GDM1 (cell line): ENCODE measurements at regions not wholly inside any gene's neighbourhood (a gene's known extent, or its start where the extent isn't known, plus 50 kb on each side); places are given as distances from the start of the nearest gene placed in this dataset.

Experiments
- DNase-seq: peaks from one replicate; lab custom pipeline; 2025; lab: John Stamatoyannopoulos, UW

DNA sequence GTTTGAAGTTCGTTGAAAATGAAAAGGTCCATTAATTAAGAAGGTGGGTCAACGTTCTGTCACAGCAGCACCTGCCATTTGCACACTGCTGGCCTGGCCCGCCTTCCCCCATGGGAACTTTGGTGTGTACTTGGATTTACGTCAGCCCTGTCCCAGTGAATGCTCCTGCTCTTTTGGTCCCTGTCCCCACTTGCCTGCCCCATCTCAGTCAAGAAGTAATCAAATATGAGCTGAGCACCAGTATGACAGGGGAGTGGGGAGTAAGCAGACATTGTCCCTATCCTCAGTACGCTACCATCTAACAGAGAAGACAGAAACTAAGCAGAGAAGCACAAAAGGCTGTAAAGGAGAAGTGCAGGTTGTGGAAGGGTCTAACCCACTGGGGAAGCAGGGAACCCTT is 65.1 kb downstream of the SLC4A3 start:
- no peak for DNase-seq

DNA sequence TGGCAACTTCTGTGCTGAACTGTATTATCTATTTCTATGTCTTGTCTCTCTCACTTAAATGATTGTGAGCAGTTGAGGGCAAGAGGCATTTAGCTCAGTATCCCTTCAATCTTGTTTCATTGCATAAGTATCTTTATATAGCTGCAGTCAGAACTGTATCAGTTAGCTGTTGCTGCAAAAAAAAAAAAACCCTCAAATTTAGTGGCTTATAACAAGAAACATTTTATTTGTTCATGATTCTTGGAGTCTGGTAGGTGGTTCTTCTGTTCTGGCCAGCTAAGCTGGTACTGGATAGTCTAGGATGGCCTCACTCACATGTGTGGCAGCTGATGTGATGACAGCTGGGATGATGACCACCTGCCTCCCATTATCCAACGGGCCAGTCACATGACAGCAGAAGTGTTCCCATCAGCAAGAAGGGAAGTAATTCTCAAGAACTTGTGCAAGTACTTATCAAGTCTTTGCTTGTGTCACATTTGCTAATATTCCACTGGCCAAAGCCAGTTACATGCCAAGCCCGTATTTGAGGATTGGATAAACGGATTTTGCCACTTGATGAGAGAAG is 67.8 kb downstream of the SLC4A3 start:
- no peak for DNase-seq

DNA sequence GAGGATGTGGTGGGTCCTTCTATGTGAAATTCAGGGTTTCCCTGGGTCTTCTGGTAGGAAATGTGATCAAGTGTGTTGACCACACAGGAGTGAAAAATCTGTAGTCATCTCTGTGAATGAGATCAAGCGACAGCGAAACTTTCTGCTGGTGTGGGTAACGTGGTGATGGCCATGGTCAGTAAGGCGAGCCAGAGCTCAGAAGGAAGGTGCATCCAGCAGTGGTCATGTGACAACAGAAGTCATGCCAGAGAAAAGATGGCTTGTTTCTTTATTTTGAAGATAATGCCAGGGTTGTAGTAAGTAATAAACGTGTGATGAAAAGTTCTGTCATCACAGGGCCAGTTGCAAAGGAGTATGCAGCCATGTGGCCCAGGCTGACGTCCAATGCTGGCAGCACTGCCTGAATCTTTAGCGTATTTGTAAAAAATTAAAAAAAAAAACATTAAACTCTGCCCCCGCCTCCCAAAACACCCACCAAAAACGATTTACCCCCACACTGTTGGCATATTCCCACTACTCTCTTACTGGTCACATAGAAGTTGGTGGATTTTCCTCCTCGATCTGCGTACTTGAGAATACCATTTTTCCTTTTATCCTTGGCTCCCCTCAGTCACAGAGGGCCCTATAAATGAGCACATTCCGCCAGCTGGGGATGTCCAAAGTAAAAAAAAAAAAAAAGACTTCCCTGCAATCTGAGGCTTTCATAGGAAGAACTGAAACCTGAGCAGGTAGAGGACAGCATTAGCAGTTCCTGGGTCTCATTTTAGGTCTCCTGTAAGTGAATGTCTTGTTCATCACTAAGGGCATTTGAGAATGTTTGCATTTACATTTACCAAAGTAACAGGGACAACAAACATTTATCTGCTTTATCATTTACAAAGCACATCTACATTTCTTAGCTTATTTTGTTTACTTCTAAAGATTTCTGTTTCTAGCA is 70.6 kb downstream of the SLC4A3 start:
- no peak for DNase-seq

- DNase-seq = no peak
Observed at GRCh38 chr2:219698748-219699439, 71.5 kb downstream of the SLC4A3 start.

GRCh38 chr2:219699440-219699821 is 72.0 kb downstream of the SLC4A3 start:
- DNase-seq = no peak

DNA sequence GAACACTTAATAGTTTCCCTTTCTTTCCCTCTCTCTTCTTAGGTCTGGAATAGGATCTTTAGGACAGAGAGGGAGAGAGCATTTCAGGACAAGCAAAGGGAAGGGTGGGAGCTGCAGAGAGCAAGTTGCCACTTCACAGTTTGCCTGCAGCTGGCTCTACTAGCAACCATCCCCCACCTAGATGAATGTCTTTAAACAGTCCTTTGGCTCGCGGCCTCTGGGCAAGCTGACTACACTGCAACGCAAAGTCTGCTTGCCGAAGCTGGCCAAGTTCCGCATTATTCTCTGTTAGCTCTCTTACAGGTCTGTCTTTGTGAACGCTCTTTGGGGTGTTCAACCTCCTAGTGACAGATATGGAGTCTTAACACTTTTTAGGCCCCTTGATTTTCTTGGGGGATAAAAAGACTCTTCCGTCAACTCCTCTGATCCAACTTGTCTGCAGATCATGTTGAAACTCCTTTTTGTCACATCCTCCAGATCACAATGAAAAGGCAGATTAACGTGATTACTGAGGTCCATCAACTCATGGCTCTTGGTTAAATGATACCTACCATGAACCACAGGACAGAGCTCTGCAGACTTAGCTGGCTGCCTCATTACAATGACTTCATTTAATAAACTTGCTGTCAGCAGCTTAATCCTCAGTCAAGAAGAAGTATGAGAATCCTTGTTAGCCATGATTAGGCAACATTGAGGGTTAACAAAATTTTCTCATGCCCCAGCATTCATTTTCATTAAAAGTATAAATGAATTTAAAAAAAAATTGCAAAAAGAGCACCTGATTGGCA is 74.6 kb downstream of the SLC4A3 start:
- no peak for DNase-seq

DNA sequence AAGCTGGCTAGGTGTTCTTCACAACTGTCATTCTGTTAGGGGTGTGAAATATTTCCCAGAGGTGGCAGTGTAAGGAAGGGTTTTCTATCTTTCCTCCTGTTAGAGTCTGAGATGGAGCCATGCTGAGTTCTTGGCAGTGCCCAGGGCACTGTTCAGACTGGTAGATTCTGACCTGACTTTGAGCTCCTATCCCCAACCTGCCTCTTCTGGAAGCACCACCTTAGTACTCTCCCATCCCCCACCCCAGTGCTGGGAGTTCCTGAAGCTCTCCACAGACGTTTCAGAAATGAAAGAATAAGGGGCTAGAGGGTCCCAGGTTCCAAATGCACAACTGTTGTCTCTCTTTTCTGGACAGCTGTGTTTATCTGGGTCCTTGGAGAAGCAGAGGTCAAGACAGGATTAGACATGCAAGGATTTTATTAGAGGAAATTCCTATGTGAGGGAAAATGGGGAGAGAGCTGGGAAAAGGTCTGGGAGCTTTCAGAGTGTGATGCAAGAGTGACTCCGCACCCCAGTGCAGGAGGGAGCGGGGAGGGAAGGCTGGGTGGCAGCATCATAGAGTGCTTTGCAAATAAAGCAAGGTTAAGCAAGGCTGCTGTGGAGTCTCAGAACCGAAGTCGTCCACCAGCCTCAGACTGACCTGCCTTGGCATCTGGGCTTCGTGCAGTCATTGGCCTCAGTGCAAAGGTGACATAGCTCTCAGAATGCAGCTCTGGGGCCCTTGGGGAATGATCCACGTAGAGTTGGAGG is 75.5 kb downstream of the SLC4A3 start:
- DNase-seq = no peak

GRCh38 chr2:219704878-219705277 is 77.4 kb downstream of the SLC4A3 start:
- no peak for DNase-seq

DNA sequence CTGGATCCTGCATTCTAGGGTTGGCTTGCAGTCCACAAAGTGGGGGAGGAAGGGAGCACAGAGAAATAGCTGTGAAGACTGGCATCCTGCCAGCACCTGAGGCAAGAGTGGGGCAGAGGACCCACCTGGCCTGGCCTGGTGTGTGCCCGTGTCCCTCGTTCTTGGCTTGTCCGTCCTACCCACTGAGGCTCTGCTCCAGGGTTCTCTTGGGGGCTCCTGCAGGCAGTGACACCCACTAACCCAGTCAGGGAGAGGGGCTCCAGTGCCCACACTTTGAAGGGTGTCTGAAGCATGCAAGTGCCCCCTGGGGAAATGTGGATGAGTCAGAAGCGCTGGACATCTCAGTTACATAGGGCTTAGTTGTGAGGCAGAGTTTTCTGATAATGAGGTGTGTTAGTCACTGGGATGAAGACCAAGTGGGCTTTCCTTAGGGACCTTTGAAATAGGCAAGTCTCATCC is 79.4 kb downstream of the SLC4A3 start:
- no peak for DNase-seq

DNA sequence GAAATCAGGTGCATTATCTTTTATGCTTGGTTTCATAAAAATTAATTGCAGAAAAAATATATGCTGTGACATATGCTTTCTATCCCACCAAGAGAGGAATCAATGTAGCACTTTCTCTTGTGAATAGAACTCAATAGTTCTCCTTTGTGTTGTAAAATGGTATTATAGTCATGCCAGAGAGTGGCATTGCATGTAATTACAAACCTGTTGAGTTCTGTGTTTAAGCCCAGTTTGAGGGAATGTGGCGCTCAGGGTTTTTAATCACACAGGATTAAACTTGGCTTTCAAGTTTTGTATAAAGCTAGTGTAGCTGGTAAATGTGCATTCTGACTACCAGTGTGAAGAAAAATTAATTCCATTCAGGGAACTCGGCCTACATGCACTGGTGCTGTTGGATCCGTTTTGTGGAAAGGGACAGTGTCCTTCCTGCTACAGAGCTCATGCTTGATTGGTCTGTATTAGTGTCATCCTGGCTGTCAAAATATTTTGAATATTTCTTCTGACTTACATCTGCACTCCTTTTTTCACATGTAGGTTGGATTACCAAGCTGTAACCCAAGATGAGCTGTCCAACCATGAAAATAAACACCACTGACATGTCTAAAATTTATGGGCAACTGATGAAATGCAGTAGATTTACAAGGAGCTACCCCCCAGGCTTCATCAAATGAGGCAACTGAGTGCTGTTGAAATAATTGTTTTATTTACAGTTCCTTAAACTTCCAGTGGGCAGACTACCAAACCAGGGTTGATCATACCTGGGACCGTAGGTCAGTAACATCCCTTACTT is 80.3 kb downstream of the SLC4A3 start:
- no peak for DNase-seq

DNA sequence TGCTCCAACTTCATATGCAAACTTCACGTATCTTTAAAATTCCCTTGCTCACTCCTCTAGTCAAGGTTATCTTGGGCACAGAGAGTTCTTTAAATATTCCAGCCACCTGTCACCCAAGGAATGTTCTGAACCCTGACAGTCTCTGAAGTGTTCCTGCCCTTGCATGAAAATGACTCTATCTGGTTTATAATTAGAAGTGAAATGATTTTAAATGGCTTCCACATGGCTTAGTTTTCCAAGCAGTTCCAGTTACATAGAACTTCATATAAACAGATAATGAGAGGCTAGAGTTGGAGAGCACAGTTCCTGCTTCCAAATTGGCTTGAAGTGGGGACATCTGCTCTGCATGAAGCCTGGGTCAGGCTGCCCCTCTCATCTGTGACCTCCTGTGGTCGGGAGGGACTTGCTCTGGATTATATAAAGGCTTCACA is 81.9 kb downstream of the SLC4A3 start:
- no peak for DNase-seq

- DNase-seq = no peak
Observed at GRCh38 chr2:219713110-219713509, 85.7 kb downstream of the SLC4A3 start.

DNA sequence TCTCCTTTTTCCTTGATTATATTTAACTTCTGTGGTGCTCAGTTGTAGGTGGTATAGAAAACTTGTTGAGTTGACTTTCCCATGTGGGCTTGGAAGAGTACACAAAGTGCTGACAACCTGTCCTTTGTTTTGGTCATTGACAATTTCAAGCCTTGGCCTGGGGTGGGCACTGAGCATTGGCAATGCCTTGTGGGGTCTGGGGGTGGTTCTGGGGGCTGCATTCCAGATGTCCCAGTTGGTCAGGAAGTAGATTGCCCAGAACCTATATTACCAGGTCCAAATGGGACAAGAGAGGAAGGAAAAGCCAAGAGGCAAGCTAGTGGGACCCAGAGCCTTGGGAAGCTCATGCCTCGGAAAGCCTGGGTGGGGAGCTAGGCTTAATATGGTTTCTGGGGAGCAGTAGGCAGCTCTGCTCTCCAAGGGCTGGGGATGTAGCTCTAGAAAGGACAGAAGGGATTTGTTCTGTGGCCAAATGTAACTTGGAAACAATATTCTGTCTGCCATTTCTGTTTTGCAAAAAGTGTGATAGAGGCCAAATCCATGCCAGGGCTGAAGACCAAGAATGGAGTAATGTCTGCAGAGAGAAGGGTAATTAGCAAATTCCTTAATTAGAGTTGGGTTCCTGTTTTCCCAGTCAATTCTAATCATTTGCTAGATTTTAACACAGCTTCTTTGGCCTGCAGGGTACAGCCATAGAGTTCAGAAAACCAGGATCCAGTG is 87.4 kb downstream of the SLC4A3 start:
- no peak for DNase-seq

GRCh38 chr2:219718066-219718465 is 90.6 kb downstream of the SLC4A3 start:
- no peak for DNase-seq

- no peak for DNase-seq
Observed at GRCh38 chr2:219719521-219719920, 92.1 kb downstream of the SLC4A3 start.

- no peak for DNase-seq
Observed at GRCh38 chr2:219720956-219721355, 93.5 kb downstream of the SLC4A3 start.

DNA sequence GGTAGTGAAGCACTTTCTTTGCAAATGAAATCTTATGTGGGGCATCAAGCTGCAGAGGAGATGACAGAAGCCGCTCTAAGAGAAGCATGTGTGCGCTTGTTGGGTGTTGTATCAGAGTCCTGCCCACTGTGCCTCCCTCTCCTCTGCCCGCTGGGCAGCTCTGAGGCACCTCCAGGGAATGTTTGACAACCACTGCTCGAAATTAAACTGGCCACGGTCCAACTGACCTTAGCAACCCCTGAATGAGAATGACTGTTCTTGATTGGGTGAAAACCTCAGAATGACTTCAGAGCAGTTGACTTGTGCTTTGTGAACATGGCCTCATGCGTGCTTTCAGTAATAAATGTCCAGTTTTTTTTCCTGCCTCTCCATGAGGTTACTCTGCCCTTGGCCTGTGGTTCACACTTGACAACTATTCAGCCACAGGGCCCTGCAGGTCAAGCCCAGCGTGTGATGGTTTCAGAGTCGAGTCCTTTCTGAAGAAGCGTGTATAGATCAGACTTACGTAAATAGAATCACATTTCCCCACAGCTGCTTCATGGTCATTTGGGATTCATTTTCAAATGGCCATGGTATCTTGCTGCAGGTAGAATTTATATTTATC is 94.9 kb downstream of the SLC4A3 start:
- no peak for DNase-seq

DNA sequence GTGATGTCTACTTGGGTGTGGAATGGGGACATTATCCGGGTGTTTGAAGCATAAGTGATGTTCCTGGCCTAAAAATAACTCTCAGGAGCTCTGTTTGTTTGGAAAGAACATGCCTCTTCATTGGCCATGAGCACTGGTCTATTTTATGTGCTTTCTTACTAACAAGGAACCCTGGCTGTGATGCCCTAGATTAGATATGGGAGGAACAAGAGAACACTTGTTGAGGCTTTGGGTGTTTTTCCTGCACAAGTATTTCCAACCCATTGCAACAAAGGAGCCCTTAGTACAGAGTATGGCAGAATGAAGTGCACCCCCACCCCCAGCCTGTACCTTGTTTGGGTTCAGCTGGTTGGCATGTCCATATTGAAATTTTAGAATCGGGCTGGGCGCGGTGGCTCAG is 95.9 kb downstream of the SLC4A3 start:
- DNase-seq = no peak

DNA sequence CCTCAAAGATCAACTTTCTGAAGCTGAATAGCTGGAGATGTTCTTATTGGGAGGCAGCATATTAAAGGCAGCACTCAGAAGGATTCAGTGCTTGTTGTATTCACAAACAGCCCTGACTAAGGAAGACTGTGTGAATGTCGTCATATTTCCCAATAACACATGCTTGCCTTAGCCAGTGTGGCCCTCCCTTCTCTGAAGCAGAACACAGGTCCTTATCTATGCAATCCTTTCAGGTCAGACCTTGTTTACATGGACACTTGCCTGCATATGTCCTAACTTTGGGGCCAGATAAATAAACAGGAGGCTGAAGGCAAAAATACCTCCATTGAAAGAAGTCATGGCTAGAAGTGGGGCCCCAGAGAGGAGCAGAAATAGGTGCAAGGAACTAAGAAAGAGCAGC is 97.2 kb downstream of the SLC4A3 start:
- no peak for DNase-seq
